Neural cell (in vitro differentiated cells): ENCODE measurements at regions not wholly inside any gene's neighbourhood (a gene's known extent, or its start where the extent isn't known, plus 50 kb on each side); places are given as distances from the start of the nearest gene placed in this dataset.

Experiments used
- CTCF ChIP-seq: fragments of 450-650 bp; IDR thresholded peaks from 2 replicates; pipeline ENCODE4 v1.5.1; 2014; ENCODE audit warnings: antibody characterized with exemption, mild to moderate bottlenecking, moderate library complexity; ENCODE audit not compliant: poor library complexity, severe bottlenecking
- EP300 ChIP-seq: fragments of 450-650 bp; conservative IDR thresholded peaks from 2 replicates; pipeline ENCODE4 v1.6.1; 2014; ENCODE audit warnings: antibody characterized with exemption, mild to moderate bottlenecking, moderate library complexity; ENCODE audit not compliant: poor library complexity, severe bottlenecking
- EZH2 ChIP-seq: fragments of 200-600, 300-800 bp; shearing (Covaris generic), sonication (generic); IDR thresholded peaks from 2 replicates; pipeline ENCODE4 v1.6.1; 2014; ENCODE audit warnings: antibody characterized with exemption, low read length, borderline replicate concordance, mild to moderate bottlenecking; ENCODE audit not compliant: insufficient read depth, poor library complexity, severe bottlenecking
- MXI1 ChIP-seq: fragments of 450-650 bp; conservative IDR thresholded peaks from 2 replicates; pipeline ENCODE4 v1.6.1; 2014; ENCODE audit warnings: antibody characterized with exemption, mild to moderate bottlenecking; ENCODE audit not compliant: poor library complexity, severe bottlenecking
- POLR2AphosphoS5 ChIP-seq: IDR thresholded peaks from 2 replicates; pipeline ENCODE4 v1.6.1; 2012
- RAD21 ChIP-seq: fragments of 450-650 bp; conservative IDR thresholded peaks from 2 replicates; pipeline ENCODE4 v1.6.1; 2014; ENCODE audit warnings: antibody characterized with exemption, mild to moderate bottlenecking, moderate library complexity
- REST ChIP-seq: IDR thresholded peaks from 2 replicates; pipeline ENCODE4 v1.6.1; 2012; ENCODE audit warnings: borderline replicate concordance
- SMC3 ChIP-seq: fragments of 450-650 bp; conservative IDR thresholded peaks from 2 replicates; pipeline ENCODE4 v1.6.1; 2014; ENCODE audit warnings: antibody characterized with exemption, mild to moderate bottlenecking, moderate library complexity; ENCODE audit not compliant: poor library complexity
- TAF1 ChIP-seq: IDR thresholded peaks from 2 replicates; pipeline ENCODE4 v1.6.1; 2012; ENCODE audit warnings: low read depth

- TF ChIP-seq CTCF (no peak), EZH2 (no peak), RAD21 (no peak), EP300 (no peak), MXI1 (no peak), TAF1 (no peak), REST (no peak), POLR2AphosphoS5 (no peak), SMC3 (no peak)
Observed at GRCh38 chr12:82132390-82132789, 225.8 kb downstream of the CCDC59 start.
